ENCODE measurements at regions not wholly inside any gene's neighbourhood (a gene's known extent, or its start where the extent isn't known, plus 50 kb on each side); places are given as distances from the start of the nearest gene placed in this dataset.

GRCh38 chr10:44060719-44061118 is 324.2 kb downstream of the CXCL12 start:
- H3K4me3 ChIP-seq (ENCODE audit: low read length): no peak overlapping the region
- H3K9ac ChIP-seq (ENCODE audit: low read length): no peak overlapping the region
- no peaks in the 10 kb centered on the region for H3K36me3 ChIP-seq (ENCODE audit: control insufficient read depth, insufficient read depth, low read length)
- H3K9me3 ChIP-seq (ENCODE audit: control insufficient read depth, low read length): no peaks in the 10 kb centered on the region
- H3K27me3 ChIP-seq (ENCODE audit: control insufficient read depth, insufficient read depth, low read length): peaks cover 8% of the 10 kb centered on the region
- peaks cover 4% of the 10 kb centered on the region for H3K4me1 ChIP-seq (ENCODE audit: control insufficient read depth, insufficient read depth, low read length)

- Histone ChIP-seq H3K4me1 (ENCODE audit: control insufficient read depth, insufficient read depth, low read length) (peaks cover 4% of the 10 kb centered on the region), H3K4me3 (ENCODE audit: low read length) (no peak overlapping the region), H3K36me3 (ENCODE audit: control insufficient read depth, insufficient read depth, low read length) (no peaks in the 10 kb centered on the region), H3K27me3 (ENCODE audit: control insufficient read depth, insufficient read depth, low read length) (peaks cover 8% of the 10 kb centered on the region), H3K9me3 (ENCODE audit: control insufficient read depth, low read length) (no peaks in the 10 kb centered on the region), H3K9ac (ENCODE audit: low read length) (no peak overlapping the region)
These were observed 324.7 kb downstream of the CXCL12 start for GRCh38 chr10:44060221-44060620.

GRCh38 chr10:44058259-44058658 is 326.6 kb downstream of the CXCL12 start:
- Histone ChIP-seq H3K36me3 (ENCODE audit: control insufficient read depth, insufficient read depth, low read length) (no peaks in the 10 kb centered on the region), H3K27me3 (ENCODE audit: control insufficient read depth, insufficient read depth, low read length) (peaks cover 8% of the 10 kb centered on the region), H3K4me3 (ENCODE audit: low read length) (no peak overlapping the region), H3K9me3 (ENCODE audit: control insufficient read depth, low read length) (no peaks in the 10 kb centered on the region), H3K4me1 (ENCODE audit: control insufficient read depth, insufficient read depth, low read length) (peaks cover 4% of the 10 kb centered on the region), H3K9ac (ENCODE audit: low read length) (no peak overlapping the region)

GRCh38 chr10:44056967-44057805 is 327.7 kb downstream of the CXCL12 start:
- H3K4me3 ChIP-seq (ENCODE audit: low read length): no peak overlapping the region
- peaks cover 8% of the 10 kb centered on the region for H3K27me3 ChIP-seq (ENCODE audit: control insufficient read depth, insufficient read depth, low read length)
- H3K9me3 ChIP-seq (ENCODE audit: control insufficient read depth, low read length): no peaks in the 10 kb centered on the region
- no peak overlapping the region for H3K9ac ChIP-seq (ENCODE audit: low read length)
- H3K36me3 ChIP-seq (ENCODE audit: control insufficient read depth, insufficient read depth, low read length): no peaks in the 10 kb centered on the region
- H3K4me1 ChIP-seq (ENCODE audit: control insufficient read depth, insufficient read depth, low read length): peaks cover 4% of the 10 kb centered on the region

GRCh38 chr10:44056206-44056605 is 328.7 kb downstream of the CXCL12 start:
- no peak overlapping the region for H3K9ac ChIP-seq (ENCODE audit: low read length)
- H3K4me1 ChIP-seq (ENCODE audit: control insufficient read depth, insufficient read depth, low read length): peaks cover 4% of the 10 kb centered on the region

GRCh38 chr10:44054046-44054445 is 330.9 kb downstream of the CXCL12 start:
- Histone ChIP-seq H3K4me1 (ENCODE audit: control insufficient read depth, insufficient read depth, low read length) (peaks cover 4% of the 10 kb centered on the region), H3K9me3 (ENCODE audit: control insufficient read depth, low read length) (no peaks in the 10 kb centered on the region), H3K9ac (ENCODE audit: low read length) (no peak overlapping the region), H3K36me3 (ENCODE audit: control insufficient read depth, insufficient read depth, low read length) (no peaks in the 10 kb centered on the region), H3K4me3 (ENCODE audit: low read length) (no peak overlapping the region), H3K27me3 (ENCODE audit: control insufficient read depth, insufficient read depth, low read length) (peaks cover 8% of the 10 kb centered on the region)

More at GRCh38 chr10:44056206-44056605, 328.7 kb downstream of the CXCL12 start:
- H3K9me3 ChIP-seq (ENCODE audit: control insufficient read depth, low read length): no peaks in the 10 kb centered on the region
- H3K27me3 ChIP-seq (ENCODE audit: control insufficient read depth, insufficient read depth, low read length): peaks cover 8% of the 10 kb centered on the region
- no peaks in the 10 kb centered on the region for H3K36me3 ChIP-seq (ENCODE audit: control insufficient read depth, insufficient read depth, low read length)
- no peak overlapping the region for H3K4me3 ChIP-seq (ENCODE audit: low read length)

- Histone ChIP-seq H3K4me1 (ENCODE audit: control insufficient read depth, insufficient read depth, low read length) (peaks cover 4% of the 10 kb centered on the region), H3K4me3 (ENCODE audit: low read length) (no peak overlapping the region), H3K36me3 (ENCODE audit: control insufficient read depth, insufficient read depth, low read length) (no peaks in the 10 kb centered on the region), H3K9me3 (ENCODE audit: control insufficient read depth, low read length) (no peaks in the 10 kb centered on the region), H3K27me3 (ENCODE audit: control insufficient read depth, insufficient read depth, low read length) (peaks cover 8% of the 10 kb centered on the region), H3K9ac (ENCODE audit: low read length) (no peak overlapping the region)
These were observed 331.5 kb downstream of the CXCL12 start for GRCh38 chr10:44053391-44053790.

- Histone ChIP-seq H3K27me3 (ENCODE audit: control insufficient read depth, insufficient read depth, low read length) (peaks cover under 1% of the 10 kb centered on the region), H3K4me3 (ENCODE audit: low read length) (no peak overlapping the region), H3K4me1 (ENCODE audit: control insufficient read depth, insufficient read depth, low read length) (peaks cover 7% of the 10 kb centered on the region), H3K9me3 (ENCODE audit: control insufficient read depth, low read length) (no peaks in the 10 kb centered on the region), H3K36me3 (ENCODE audit: control insufficient read depth, insufficient read depth, low read length) (no peaks in the 10 kb centered on the region), H3K9ac (ENCODE audit: low read length) (no peak overlapping the region)
These were observed 333.1 kb downstream of the CXCL12 start for GRCh38 chr10:44051584-44052385.

- H3K27me3 ChIP-seq (ENCODE audit: control insufficient read depth, insufficient read depth, low read length): no peaks in the 10 kb centered on the region
- no peaks in the 10 kb centered on the region for H3K36me3 ChIP-seq (ENCODE audit: control insufficient read depth, insufficient read depth, low read length)
- peaks cover 14% of the 10 kb centered on the region for H3K4me1 ChIP-seq (ENCODE audit: control insufficient read depth, insufficient read depth, low read length)
- no peaks in the 10 kb centered on the region for H3K9me3 ChIP-seq (ENCODE audit: control insufficient read depth, low read length)
- H3K9ac ChIP-seq (ENCODE audit: low read length): no peak overlapping the region
- H3K4me3 ChIP-seq (ENCODE audit: low read length): no peak overlapping the region
These were observed 333.8 kb downstream of the CXCL12 start for GRCh38 chr10:44051091-44051490.

GRCh38 chr10:44049301-44050015 is 335.4 kb downstream of the CXCL12 start:
- no peaks in the 10 kb centered on the region for H3K9me3 ChIP-seq (ENCODE audit: control insufficient read depth, low read length)
- no peak overlapping the region for H3K9ac ChIP-seq (ENCODE audit: low read length)
- no peaks in the 10 kb centered on the region for H3K36me3 ChIP-seq (ENCODE audit: control insufficient read depth, insufficient read depth, low read length)
- no peak overlapping the region for H3K4me3 ChIP-seq (ENCODE audit: low read length)
- H3K27me3 ChIP-seq (ENCODE audit: control insufficient read depth, insufficient read depth, low read length): no peaks in the 10 kb centered on the region
- H3K4me1 ChIP-seq (ENCODE audit: control insufficient read depth, insufficient read depth, low read length): peaks cover 16% of the 10 kb centered on the region

GRCh38 chr10:44047361-44047760 is 337.5 kb downstream of the CXCL12 start:
- Histone ChIP-seq H3K36me3 (ENCODE audit: control insufficient read depth, insufficient read depth, low read length) (no peaks in the 10 kb centered on the region), H3K4me1 (ENCODE audit: control insufficient read depth, insufficient read depth, low read length) (peaks cover 16% of the 10 kb centered on the region), H3K9ac (ENCODE audit: low read length) (no peak overlapping the region), H3K4me3 (ENCODE audit: low read length) (no peak overlapping the region), H3K27me3 (ENCODE audit: control insufficient read depth, insufficient read depth, low read length) (no peaks in the 10 kb centered on the region), H3K9me3 (ENCODE audit: control insufficient read depth, low read length) (no peaks in the 10 kb centered on the region)

- Histone ChIP-seq H3K9me3 (ENCODE audit: control insufficient read depth, low read length) (no peaks in the 10 kb centered on the region), H3K4me1 (ENCODE audit: control insufficient read depth, insufficient read depth, low read length) (peaks cover 16% of the 10 kb centered on the region), H3K9ac (ENCODE audit: low read length) (no peak overlapping the region), H3K4me3 (ENCODE audit: low read length) (no peak overlapping the region), H3K36me3 (ENCODE audit: control insufficient read depth, insufficient read depth, low read length) (no peaks in the 10 kb centered on the region), H3K27me3 (ENCODE audit: control insufficient read depth, insufficient read depth, low read length) (no peaks in the 10 kb centered on the region)
These were observed 338.3 kb downstream of the CXCL12 start for GRCh38 chr10:44046605-44047004.

Measured in mucosa of stomach (tissue), 1 donor.